M059J (cell line): ENCODE measurements at regions not wholly inside any gene's neighbourhood (a gene's known extent, or its start where the extent isn't known, plus 50 kb on each side); places are given as distances from the start of the nearest gene placed in this dataset.
"Not testable (repeated sequence)": the region's sequence is repeated elsewhere in the genome, so short reads cannot be mapped to it uniquely, and the experiment has no call there.

Source experiments
- DNase-seq: peaks from one replicate; pipeline ENCODE4 v3.0.0-alpha.2; 2012; ENCODE audit warnings: low read depth

GRCh38 chr11:112643416-112643815 is 317.8 kb upstream of the NCAM1 start:
- DNase-seq = no peak

GRCh38 chr11:112644410-112645131 is 316.6 kb upstream of the NCAM1 start:
- no peak for DNase-seq

GRCh38 chr11:112649856-112650255 is 311.4 kb upstream of the NCAM1 start:
- DNase-seq = no peak

GRCh38 chr11:112650527-112650926 is 310.7 kb upstream of the NCAM1 start:
- DNase-seq = no peak

GRCh38 chr11:112651386-112651785 is 309.8 kb upstream of the NCAM1 start:
- DNase-seq = no peak

GRCh38 chr11:112652786-112653390 is 308.3 kb upstream of the NCAM1 start:
- DNase-seq = peak; percentile 27

GRCh38 chr11:112655371-112655770 is 305.8 kb upstream of the NCAM1 start:
- peak; percentile 22 for DNase-seq

GRCh38 chr11:112656772-112657428 is 304.3 kb upstream of the NCAM1 start:
- DNase-seq = peak; percentile 50

- DNase-seq = no peak
These were observed 302.8 kb upstream of the NCAM1 start for GRCh38 chr11:112658431-112658878.

GRCh38 chr11:112661146-112661545 is 300.1 kb upstream of the NCAM1 start:
- no peak for DNase-seq

- DNase-seq = no peak
These were observed 299.6 kb upstream of the NCAM1 start for GRCh38 chr11:112661571-112661970.

GRCh38 chr11:112662554-112662953 is 298.7 kb upstream of the NCAM1 start:
- no peak for DNase-seq

GRCh38 chr11:112663947-112664634 is 297.1 kb upstream of the NCAM1 start:
- no peak for DNase-seq

GRCh38 chr11:112665291-112665690 is 295.9 kb upstream of the NCAM1 start:
- DNase-seq = no peak

GRCh38 chr11:112666253-112666652 is 295.0 kb upstream of the NCAM1 start:
- DNase-seq = no peak

- no peak for DNase-seq
These were observed 290.2 kb upstream of the NCAM1 start for GRCh38 chr11:112670806-112671570.

GRCh38 chr11:112673401-112673800 is 287.8 kb upstream of the NCAM1 start:
- DNase-seq = not testable (repeated sequence)

- no peak for DNase-seq
These were observed 276.1 kb upstream of the NCAM1 start for GRCh38 chr11:112685111-112685510.

- no peak for DNase-seq
These were observed 271.4 kb upstream of the NCAM1 start for GRCh38 chr11:112689851-112690250.

- DNase-seq = no peak
These were observed 267.4 kb upstream of the NCAM1 start for GRCh38 chr11:112693781-112694180.

- DNase-seq = no peak
These were observed 267.0 kb upstream of the NCAM1 start for GRCh38 chr11:112694245-112694644.

GRCh38 chr11:112694813-112695212 is 266.4 kb upstream of the NCAM1 start:
- peak; percentile 2 for DNase-seq
